Endothelial cell of umbilical vein (primary cell): ENCODE measurements at regions not wholly inside any gene's neighbourhood (a gene's known extent, or its start where the extent isn't known, plus 50 kb on each side); places are given as distances from the start of the nearest gene placed in this dataset.

Experiments
- BruUV-seq: library from RNA; stranded (reverse); fragments of 400-500 nt; replicated peaks from 2 replicates; lab custom pipeline; 2021; lab: Mats Ljungman, UMichigan
- CTCF ChIA-PET: fragments of 300-600, 350-600 bp; sonication (Branson Sonifier 250); formaldehyde crosslinking; loops from one replicate; lab custom pipeline; 2021; ENCODE audit warnings: antibody characterized with exemption, inconsistent platforms; lab: Charles Lee
- POLR2A ChIA-PET: fragments of 300-600, 350-600 bp; sonication (Branson Sonifier 250); formaldehyde crosslinking; loops from one replicate; lab custom pipeline; 2021; ENCODE audit warnings: antibody characterized with exemption, inconsistent platforms; lab: Charles Lee
- DNase-seq: peaks from one replicate; pipeline ENCODE4 v3.0.0-alpha.2; 2011; ENCODE audit warnings: low read depth, low spot score
- FAIRE-seq: peaks from 2 replicates; lab custom pipeline; 2011; peaks lifted over from hg19 to GRCh38; lab: Jason Lieb, UNC
- H2AFZ ChIP-seq: 2 replicates; pipeline ENCODE4 v1.6.0; 2012; ENCODE audit warnings: low read depth, low read length, control low read depth, inconsistent platforms
- H3K27ac ChIP-seq: 2 replicates; pipeline ENCODE4 v1.5.1; 2011; ENCODE audit warnings: low read depth, mild to moderate bottlenecking, control low read depth, low read length, moderate library complexity; ENCODE audit not compliant: insufficient read depth
- H3K27me3 ChIP-seq, 2 experiments: 2 replicates each; pipeline versions ENCODE4 v1.6.0 to v1.6.1; 2011; ENCODE audit warnings: low read length in 2 of 2, mixed read lengths in 1 of 2; ENCODE audit not compliant: control insufficient read depth in 2 of 2, insufficient read depth in 2 of 2
- H3K36me3 ChIP-seq, 2 experiments: 2 replicates in 1 of 2; 3 replicates in 1 of 2; pipeline ENCODE4 v1.5.1; 2011; ENCODE audit warnings: low read length in 2 of 2, mild to moderate bottlenecking in 1 of 2, moderate library complexity in 1 of 2; ENCODE audit not compliant: control insufficient read depth in 2 of 2, insufficient read depth in 2 of 2; ENCODE audit errors: extremely low read depth in 1 of 2
- H3K4me1 ChIP-seq: 3 replicates; pipeline ENCODE4 v1.5.1; 2011; ENCODE audit warnings: mild to moderate bottlenecking, low read length; ENCODE audit not compliant: control insufficient read depth, insufficient read depth; ENCODE audit errors: extremely low read depth
- H3K4me2 ChIP-seq: 2 replicates; pipeline ENCODE4 v1.6.1; 2011; ENCODE audit warnings: low read length, control low read depth, mixed read lengths; ENCODE audit not compliant: insufficient read depth
- H3K4me3 ChIP-seq, 3 experiments: fragments of 200-600 bp in 1 of 3; sonication (generic), shearing (Covaris generic) in 1 of 3; replicated peaks in 1 of 3; 2 replicates each; pipeline ENCODE4 v1.5.1; 2011 to 2016; ENCODE audit warnings: control low read depth in 3 of 3, low read length in 3 of 3, mild to moderate bottlenecking in 2 of 3, inconsistent platforms in 1 of 3, low read depth in 1 of 3, moderate library complexity in 1 of 3; ENCODE audit not compliant: insufficient read depth in 1 of 3
- H3K79me2 ChIP-seq: 2 replicates; pipeline ENCODE4 v1.6.0; 2012; ENCODE audit warnings: low read length, inconsistent platforms; ENCODE audit not compliant: control insufficient read depth, insufficient read depth
- H3K9ac ChIP-seq: replicated peaks from 2 replicates; pipeline ENCODE3; 2011; ENCODE audit warnings: low read length, control low read depth; ENCODE audit not compliant: insufficient read depth; ENCODE audit errors: extremely low read depth
- H3K9me1 ChIP-seq: replicated peaks from 3 replicates; pipeline ENCODE4 v1.6.0; 2011; ENCODE audit warnings: mild to moderate bottlenecking, low read length; ENCODE audit not compliant: control insufficient read depth, insufficient read depth; ENCODE audit errors: extremely low read depth
- H3K9me3 ChIP-seq: replicated peaks from 2 replicates; pipeline ENCODE4 v1.5.1; 2012; ENCODE audit warnings: low read length, inconsistent platforms; ENCODE audit not compliant: control insufficient read depth, insufficient read depth
- H4K20me1 ChIP-seq: replicated peaks from 2 replicates; pipeline ENCODE3; 2011; ENCODE audit warnings: mild to moderate bottlenecking, low read length; ENCODE audit not compliant: control insufficient read depth, insufficient read depth; ENCODE audit errors: extremely low read depth
- EZH2 ChIP-seq: IDR thresholded peaks from 2 replicates; pipeline ENCODE4 v1.6.1; 2012; ENCODE audit warnings: borderline replicate concordance, low read depth, mild to moderate bottlenecking, moderate library complexity, low read length, inconsistent platforms; ENCODE audit not compliant: severe bottlenecking
- FOS ChIP-seq: IDR thresholded peaks from 2 replicates; pipeline ENCODE4 v1.6.1; 2011; ENCODE audit warnings: mild to moderate bottlenecking, low read length, moderate library complexity, borderline replicate concordance; ENCODE audit not compliant: insufficient read depth
- GATA2 ChIP-seq: IDR thresholded peaks from 2 replicates; pipeline ENCODE4 v1.7.0; 2011; ENCODE audit warnings: low read depth, mild to moderate bottlenecking, moderate library complexity, mixed read lengths, low read length; ENCODE audit not compliant: insufficient read length, insufficient read depth
- JUN ChIP-seq: IDR thresholded peaks from 2 replicates; pipeline ENCODE4 v1.6.1; 2011; ENCODE audit warnings: borderline replicate concordance, low read depth; ENCODE audit not compliant: insufficient read length, insufficient read depth
- MYC ChIP-seq: IDR thresholded peaks from one replicate; pipeline ENCODE4 v1.6.1; 2011; ENCODE audit warnings: mild to moderate bottlenecking, low read depth, low read length
- POLR2A ChIP-seq: IDR thresholded peaks from 2 replicates; pipeline ENCODE4 v1.6.1; 2012; ENCODE audit warnings: low read depth, mild to moderate bottlenecking, control low read depth, low read length
- POLR2AphosphoS5 ChIP-seq: IDR thresholded peaks from 2 replicates; pipeline ENCODE4 v1.6.1; 2012; ENCODE audit warnings: low read depth, mild to moderate bottlenecking, control low read depth, low read length, moderate library complexity; ENCODE audit not compliant: insufficient read depth
- dilution Hi-C: fragments of 300-500 bp; cut with MboI; formaldehyde crosslinking; loops from one replicate; pipeline ENCODE4 v1.15.0; 2019; ENCODE audit warnings: low sequenced_read_pairs; ENCODE audit not compliant: extremely low pct_ligation_motif_present
- intact Hi-C: fragments of 100-400 bp; cut with micrococcal nuclease; formaldehyde crosslinking; loops from one replicate; pipeline ENCODE4 v1.10.0; 2022
- TF ChIP-seq, protein P1 (sequence below): IDR thresholded peaks from 2 replicates; pipeline ENCODE4 v1.6.1; 2011; ENCODE audit not compliant: insufficient read depth, insufficient read length
- TF ChIP-seq, protein P2 (sequence below), 2 donors: IDR thresholded peaks; 1 replicate in 1 of 2; 2 replicates in 1 of 2; pipeline ENCODE4 v1.5.1; 2011; ENCODE audit warnings: low read length in 2 of 2, mild to moderate bottlenecking in 2 of 2, moderate library complexity in 2 of 2, control low read depth in 1 of 2, inconsistent platforms in 1 of 2, low read depth in 1 of 2; ENCODE audit not compliant: insufficient read depth in 1 of 2; ENCODE audit errors: extremely low read depth in 1 of 2

DNA sequence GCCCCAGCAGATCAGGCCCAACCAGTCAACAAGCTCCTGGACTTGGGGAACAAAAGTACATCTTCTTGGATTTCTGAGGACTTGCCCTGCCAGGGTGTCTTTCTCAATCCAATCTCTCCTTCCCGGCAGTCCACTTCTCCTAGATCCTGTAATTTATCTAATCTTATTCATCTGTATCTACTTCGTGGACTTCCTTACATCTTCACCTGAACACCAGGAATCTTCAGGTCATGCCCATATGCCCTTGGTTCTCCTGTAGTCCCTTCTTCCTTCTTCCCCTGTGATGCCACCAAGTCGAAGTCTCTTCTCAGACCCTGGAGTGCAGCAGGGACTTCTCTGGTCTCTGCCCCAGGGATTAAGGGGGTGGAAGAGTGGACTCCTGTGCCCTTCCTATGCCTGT is 100.3 kb downstream of the ZNF280B start:
- Histone ChIP-seq H2AFZ (no peak overlapping the region), H3K4me2 (no peak overlapping the region), H3K4me1 (no peaks in the 10 kb centered on the region), H3K79me2 (no peaks in the 10 kb centered on the region), H3K9me1 (no peaks in the 10 kb centered on the region), H3K9ac (no peak overlapping the region), H3K27ac (no peak overlapping the region), H3K9me3 (no peaks in the 10 kb centered on the region), H4K20me1 (no peaks in the 10 kb centered on the region), H3K36me3 (no peaks in the 10 kb centered on the region), H3K27me3 (peaks cover 13% of the 10 kb centered on the region in 2 experiments), H3K4me3 (no peak overlapping the region)
- CTCF ChIA-PET: interaction anchor here (1.0 to 1.8 kb wide), 3 partner anchors 10 to 23 kb away, joined by 3 to 10 read pairs (median 4); no protein-coding TSS in a partner anchor
- DNase-seq (no peak), FAIRE-seq (no peak)
- intact Hi-C loops (no loop called here), dilution Hi-C loops (no loop called here)
- no peak for TF ChIP-seq EZH2
- no peak for TF ChIP-seq JUN
- TF ChIP-seq POLR2A: no peak
- TF ChIP-seq MYC: no peak
- TF ChIP-seq, protein P1, sequence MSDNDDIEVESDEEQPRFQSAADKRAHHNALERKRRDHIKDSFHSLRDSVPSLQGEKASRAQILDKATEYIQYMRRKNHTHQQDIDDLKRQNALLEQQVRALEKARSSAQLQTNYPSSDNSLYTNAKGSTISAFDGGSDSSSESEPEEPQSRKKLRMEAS: no peak
- no peak for TF ChIP-seq FOS
- TF ChIP-seq, protein P2, sequence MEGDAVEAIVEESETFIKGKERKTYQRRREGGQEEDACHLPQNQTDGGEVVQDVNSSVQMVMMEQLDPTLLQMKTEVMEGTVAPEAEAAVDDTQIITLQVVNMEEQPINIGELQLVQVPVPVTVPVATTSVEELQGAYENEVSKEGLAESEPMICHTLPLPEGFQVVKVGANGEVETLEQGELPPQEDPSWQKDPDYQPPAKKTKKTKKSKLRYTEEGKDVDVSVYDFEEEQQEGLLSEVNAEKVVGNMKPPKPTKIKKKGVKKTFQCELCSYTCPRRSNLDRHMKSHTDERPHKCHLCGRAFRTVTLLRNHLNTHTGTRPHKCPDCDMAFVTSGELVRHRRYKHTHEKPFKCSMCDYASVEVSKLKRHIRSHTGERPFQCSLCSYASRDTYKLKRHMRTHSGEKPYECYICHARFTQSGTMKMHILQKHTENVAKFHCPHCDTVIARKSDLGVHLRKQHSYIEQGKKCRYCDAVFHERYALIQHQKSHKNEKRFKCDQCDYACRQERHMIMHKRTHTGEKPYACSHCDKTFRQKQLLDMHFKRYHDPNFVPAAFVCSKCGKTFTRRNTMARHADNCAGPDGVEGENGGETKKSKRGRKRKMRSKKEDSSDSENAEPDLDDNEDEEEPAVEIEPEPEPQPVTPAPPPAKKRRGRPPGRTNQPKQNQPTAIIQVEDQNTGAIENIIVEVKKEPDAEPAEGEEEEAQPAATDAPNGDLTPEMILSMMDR (IDR thresholded peaks at IDR 0.05; ENCODE audit: extremely low read depth in 1 of 2, insufficient read depth in 1 of 2, low read depth in 1 of 2, low read length in 2 of 2): no peak
- TF ChIP-seq POLR2AphosphoS5: no peak
- TF ChIP-seq GATA2: no peak
- POLR2A ChIA-PET: no interaction called here
- no TSS peak for BruUV-seq
